ENCODE measurements at regions not wholly inside any gene's neighbourhood (a gene's known extent, or its start where the extent isn't known, plus 50 kb on each side); places are given as distances from the start of the nearest gene placed in this dataset.

DNA sequence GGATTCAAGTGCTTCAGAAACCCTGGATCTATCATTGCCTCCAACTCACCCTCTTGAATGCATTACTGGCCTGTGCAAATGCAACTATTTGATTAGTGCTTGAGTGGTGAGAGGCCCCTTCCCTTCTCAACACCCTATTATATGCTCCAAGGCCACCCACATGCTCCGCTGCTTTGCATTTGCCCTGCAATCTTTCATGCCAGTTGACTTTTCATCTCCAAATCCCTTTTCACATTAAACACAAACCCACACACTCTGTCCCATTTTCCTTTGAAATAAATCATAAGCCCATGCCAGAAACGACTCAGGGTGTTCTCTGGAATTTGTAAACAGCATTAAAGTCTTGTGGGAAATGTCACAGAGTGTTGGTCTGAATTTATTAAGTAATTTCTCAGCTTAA lies 78.9 kb upstream of the CTTNBP2NL start:
- DNase-seq = peak in 2 of 56 donors; percentile 10

DNA sequence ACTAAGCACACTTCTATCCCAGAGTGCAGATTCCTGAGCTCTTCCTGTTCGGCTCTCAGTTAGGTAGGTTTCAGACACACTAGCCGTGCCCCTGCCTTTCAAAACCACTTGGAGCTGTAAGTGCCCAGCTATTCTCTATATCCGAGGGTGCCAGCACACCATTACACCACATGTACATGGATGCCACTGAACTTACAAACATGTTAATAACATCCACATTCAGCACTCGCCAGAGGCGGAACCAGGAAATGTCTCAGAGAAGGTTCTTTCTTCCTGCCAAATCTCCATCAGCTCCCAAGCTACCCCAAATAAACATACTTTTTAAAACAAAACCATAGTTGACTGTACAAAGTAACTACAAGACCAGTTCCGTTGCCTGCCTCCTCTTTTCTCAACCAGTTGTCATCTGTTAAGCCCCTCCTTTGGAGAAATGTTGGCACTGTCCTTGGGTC lies 78.4 kb upstream of the CTTNBP2NL start:
- DNase-seq = no peak

DNA sequence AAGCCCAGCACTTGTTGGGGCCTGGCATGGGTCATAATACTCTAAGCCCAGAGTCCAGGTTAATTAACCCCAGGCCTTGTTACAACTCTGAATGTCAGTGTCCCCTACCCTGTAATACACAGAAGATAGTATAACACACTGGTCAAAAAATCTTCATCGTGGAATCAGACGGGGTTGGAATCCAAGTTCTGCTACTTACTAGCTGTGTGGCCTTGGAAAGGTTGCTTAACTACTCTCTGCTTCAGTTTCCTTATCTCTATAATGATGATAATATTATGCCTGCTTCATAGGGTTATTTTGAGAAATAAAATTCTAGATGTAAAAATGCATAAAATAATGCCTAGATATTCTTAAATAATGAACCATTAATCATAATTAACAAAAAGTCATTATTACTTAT lies 77.8 kb upstream of the CTTNBP2NL start:
- no peak for DNase-seq

- no peak for DNase-seq
Measured at GRCh38 chr1:112318698-112319370, 77.2 kb upstream of the CTTNBP2NL start.

DNA sequence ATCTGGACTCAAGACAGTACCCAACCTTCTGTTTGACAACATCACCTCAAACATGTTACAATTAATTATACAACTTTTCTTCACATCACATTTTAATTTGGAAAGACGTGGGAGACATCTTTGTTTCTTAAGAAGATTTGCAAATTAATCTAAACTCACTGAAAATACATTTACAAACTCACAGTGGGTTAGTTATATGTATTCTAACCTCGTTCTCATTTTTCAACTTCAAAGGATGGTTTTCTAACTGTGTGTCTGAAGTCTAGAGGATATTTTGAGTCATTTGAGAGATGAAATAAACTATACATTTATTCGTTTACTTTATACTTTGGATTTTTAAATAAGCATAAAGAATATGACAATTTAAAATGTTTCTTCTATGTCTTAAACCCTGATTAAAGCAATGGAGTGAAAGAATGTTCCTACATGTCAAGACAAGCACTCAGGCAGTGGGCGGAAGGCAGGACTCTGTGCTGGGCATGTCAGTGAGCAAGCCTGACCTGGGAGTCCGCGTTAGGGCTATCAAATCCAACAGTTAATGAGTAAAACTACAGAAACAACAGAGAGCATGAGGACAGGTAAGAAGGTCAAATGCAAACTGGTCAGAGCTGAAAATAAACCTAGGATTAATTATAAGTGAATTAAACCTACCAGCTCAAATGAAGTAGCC lies 76.5 kb upstream of the CTTNBP2NL start:
- no peak for DNase-seq

- no peak for DNase-seq
Measured at GRCh38 chr1:112320058-112320457, 76.0 kb upstream of the CTTNBP2NL start.

DNA sequence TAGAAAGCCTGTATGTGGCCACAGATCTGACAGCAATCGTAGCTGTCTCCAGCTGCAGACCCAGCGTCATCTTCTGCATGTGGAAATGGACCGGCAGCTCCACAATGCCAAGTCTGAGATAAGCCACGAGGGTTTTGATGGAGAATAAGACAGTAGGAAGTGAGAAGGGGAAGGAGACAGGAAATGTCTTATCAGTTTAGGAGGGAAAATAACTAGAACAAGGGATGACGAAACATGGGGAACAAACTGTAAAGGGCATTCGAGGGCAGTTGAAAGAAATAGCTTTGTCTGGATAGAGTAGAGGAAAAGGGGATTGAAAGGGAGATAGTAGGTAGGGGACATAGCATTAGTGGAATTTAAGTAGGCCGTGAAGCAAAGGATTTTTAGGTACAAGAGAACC lies 74.0 kb upstream of the CTTNBP2NL start:
- DNase-seq = no peak

DNA sequence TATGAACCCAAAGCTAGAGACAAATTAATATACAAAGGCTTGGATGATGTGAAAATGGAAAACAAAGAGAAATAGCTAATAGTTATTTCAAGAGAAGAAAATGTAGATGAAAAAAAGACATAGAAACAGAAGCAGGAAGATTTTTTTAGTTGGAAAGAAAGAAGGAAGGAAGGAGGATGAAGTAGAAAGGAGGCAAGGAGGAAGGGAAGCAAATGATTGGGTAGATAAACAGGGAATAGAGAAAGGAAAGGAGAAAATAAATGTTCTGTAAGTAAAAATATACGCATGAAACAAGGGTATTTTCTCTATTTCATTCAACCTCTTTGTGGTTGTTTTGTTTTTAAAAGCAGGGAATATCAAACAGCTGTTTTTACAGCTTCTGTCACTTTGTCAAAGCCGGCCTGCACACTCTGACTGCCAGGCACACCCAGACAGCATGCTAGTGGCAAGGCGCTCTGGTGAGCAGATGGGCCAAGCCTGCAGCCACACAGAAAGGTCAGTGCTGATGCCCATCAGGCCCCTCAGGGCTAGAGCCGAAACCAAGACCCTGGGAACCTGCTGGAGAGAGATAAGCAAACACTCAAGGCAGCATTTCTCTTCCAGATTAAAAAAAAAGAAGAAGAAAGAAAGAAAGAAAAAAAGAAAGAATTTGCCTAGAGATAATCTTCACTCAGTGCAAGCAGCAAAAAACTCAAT lies 72.9 kb upstream of the CTTNBP2NL start:
- no peak for DNase-seq

DNA sequence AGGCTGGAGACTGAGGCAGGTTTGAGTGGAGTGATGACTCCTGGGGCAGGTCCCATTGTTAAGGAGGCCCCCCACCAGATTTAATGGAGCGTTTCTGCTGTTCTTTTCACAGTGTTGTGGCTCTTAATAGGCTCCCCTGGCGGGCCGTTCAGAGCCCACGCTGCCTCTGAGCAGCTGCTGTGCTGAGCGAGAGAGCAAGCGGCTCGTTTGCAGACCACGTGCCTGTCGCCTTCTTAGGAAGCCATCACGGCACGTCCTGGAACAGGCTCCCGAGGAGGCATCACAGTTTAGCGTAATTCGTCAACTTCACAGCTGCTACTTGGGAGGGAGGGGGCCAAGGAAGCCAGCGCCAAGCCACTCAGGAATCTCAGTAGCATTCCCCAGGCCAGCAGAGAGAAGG lies 70.5 kb upstream of the CTTNBP2NL start:
- peak in 8 of 56 donors; percentile 3 to 52 (median 11) for DNase-seq

DNA sequence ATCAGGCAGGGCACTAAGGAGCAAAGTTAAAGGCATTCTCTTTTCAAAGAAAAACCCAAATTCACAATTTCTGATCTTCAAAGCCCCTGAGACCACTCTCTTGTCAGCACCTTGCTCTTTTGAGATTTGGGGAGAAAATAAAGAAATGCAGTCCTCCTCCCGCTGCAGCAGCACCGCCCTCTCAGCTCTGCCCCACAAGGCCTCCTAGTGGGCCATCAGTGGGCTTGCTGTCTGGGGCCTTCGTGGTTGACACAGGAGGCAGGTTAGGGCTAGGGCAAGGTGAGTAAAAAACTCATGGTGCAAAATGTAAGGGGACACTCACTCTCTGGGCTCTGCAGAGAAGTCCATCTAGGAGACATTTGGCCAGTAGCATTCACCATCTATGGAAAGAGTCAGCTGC lies 67.4 kb upstream of the CTTNBP2NL start:
- no peak for DNase-seq

DNA sequence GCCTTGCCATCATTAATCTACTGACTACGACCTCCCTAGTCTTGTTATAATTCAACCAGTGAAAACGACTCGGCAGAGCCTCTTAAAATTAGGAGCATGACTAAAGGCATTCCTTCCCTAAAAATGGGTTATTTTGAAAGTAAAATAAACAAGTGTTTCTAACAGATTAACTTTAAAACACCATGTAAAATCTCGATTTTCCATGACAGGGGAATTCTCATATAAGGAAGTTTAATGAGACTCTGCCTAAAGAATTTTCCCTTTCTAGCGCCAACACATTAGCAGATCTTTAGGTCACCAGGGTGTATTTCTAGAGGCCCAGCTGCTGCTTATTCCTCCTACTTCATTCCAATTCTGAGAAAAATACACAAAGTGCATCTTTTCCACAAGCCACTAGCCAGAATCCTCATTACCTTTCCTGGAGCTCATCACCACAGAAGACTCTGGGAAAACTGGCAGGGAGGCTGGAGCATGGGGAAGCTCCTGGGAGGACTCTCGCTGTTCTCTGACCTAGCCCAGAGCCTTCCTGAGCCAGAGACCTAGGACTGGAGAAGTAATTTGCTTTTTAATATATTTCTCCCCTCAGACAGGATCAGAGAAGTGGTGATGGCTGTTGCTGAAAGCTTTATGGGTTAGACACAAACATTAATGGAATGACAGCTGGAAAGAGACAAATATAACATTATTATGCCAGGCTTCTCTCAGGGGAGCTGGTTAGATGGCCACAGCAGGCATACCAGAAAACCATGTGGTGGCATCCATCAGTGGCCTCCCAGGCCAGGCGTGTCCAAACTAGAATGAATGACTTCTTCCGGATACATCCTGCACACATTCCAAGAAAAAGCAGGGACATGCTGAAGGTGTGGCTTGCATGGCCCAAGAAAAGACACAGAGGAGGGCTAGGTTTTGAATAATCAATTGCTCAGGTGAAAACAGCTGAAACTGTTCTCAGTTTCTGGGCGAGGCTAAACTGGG lies 63.6 kb upstream of the CTTNBP2NL start:
- no peak for DNase-seq

GRCh38 chr1:112335351-112335750 lies 60.7 kb upstream of the CTTNBP2NL start:
- DNase-seq = peak in 12 of 56 donors; percentile 9 to 47 (median 20)

- DNase-seq = peak in 9 of 56 donors; percentile 3 to 37 (median 6)
Measured at GRCh38 chr1:112337028-112337531, 58.9 kb upstream of the CTTNBP2NL start.

GRCh38 chr1:112341986-112342385 lies 54.0 kb upstream of the CTTNBP2NL start:
- no peak for DNase-seq

GRCh38 chr1:112342558-112342957 lies 53.5 kb upstream of the CTTNBP2NL start:
- DNase-seq = no peak

GRCh38 chr1:112344754-112345423 lies 51.1 kb upstream of the CTTNBP2NL start:
- DNase-seq = no peak

Data from nucleus accumbens (tissue), 56 donors.